NCI-H2107 treated with DMSO at 0.1 percent for 48 hours (cell line): ENCODE measurements at regions not wholly inside any gene's neighbourhood (a gene's known extent, or its start where the extent isn't known, plus 50 kb on each side); places are given as distances from the start of the nearest gene placed in this dataset.
A peak's percentile ranks its signal among the peaks of the same experiment; 100 is the strongest.

Experiments
- DNase-seq: peaks from one replicate; lab custom pipeline; 2025; ENCODE audit not compliant: unreplicated experiment; lab: John Stamatoyannopoulos, UW

GRCh38 chrX:39912126-39912525 lies 185.6 kb downstream of the BCOR start:
- no peak for DNase-seq

GRCh38 chrX:39915081-39915480 lies 182.7 kb downstream of the BCOR start:
- peak; percentile 23 for DNase-seq

GRCh38 chrX:39915596-39915995 lies 182.2 kb downstream of the BCOR start:
- DNase-seq: no peak

- peak; percentile 49 for DNase-seq
These were observed 175.9 kb downstream of the BCOR start for GRCh38 chrX:39921838-39922237.

- no peak for DNase-seq
These were observed 175.3 kb downstream of the BCOR start for GRCh38 chrX:39922488-39922887.

- no peak for DNase-seq
These were observed 174.8 kb downstream of the BCOR start for GRCh38 chrX:39922926-39923325.

GRCh38 chrX:39927380-39927779 lies 170.4 kb downstream of the BCOR start:
- no peak for DNase-seq

GRCh38 chrX:39928704-39929378 lies 168.9 kb downstream of the BCOR start:
- no peak for DNase-seq

GRCh38 chrX:39929379-39930025 lies 168.3 kb downstream of the BCOR start:
- DNase-seq: no peak

GRCh38 chrX:39930786-39931528 lies 166.8 kb downstream of the BCOR start:
- no peak for DNase-seq

GRCh38 chrX:39931529-39932282 lies 166.1 kb downstream of the BCOR start:
- DNase-seq: no peak

- DNase-seq: no peak
These were observed 162.2 kb downstream of the BCOR start for GRCh38 chrX:39935411-39936064.

GRCh38 chrX:39936886-39937770 lies 160.6 kb downstream of the BCOR start:
- DNase-seq: no peak

- no peak for DNase-seq
These were observed 159.3 kb downstream of the BCOR start for GRCh38 chrX:39938466-39938865.

- no peak for DNase-seq
These were observed 158.1 kb downstream of the BCOR start for GRCh38 chrX:39939678-39940077.

GRCh38 chrX:39941332-39941920 lies 156.3 kb downstream of the BCOR start:
- DNase-seq: no peak

GRCh38 chrX:39944416-39944815 lies 153.3 kb downstream of the BCOR start:
- no peak for DNase-seq

GRCh38 chrX:39945709-39946108 lies 152.0 kb downstream of the BCOR start:
- no peak for DNase-seq

- no peak for DNase-seq
These were observed 150.9 kb downstream of the BCOR start for GRCh38 chrX:39946822-39947221.

- DNase-seq: no peak
These were observed 149.2 kb downstream of the BCOR start for GRCh38 chrX:39948582-39948981.
